ENCODE measurements at regions not wholly inside any gene's neighbourhood (a gene's known extent, or its start where the extent isn't known, plus 50 kb on each side); places are given as distances from the start of the nearest gene placed in this dataset.

DNA sequence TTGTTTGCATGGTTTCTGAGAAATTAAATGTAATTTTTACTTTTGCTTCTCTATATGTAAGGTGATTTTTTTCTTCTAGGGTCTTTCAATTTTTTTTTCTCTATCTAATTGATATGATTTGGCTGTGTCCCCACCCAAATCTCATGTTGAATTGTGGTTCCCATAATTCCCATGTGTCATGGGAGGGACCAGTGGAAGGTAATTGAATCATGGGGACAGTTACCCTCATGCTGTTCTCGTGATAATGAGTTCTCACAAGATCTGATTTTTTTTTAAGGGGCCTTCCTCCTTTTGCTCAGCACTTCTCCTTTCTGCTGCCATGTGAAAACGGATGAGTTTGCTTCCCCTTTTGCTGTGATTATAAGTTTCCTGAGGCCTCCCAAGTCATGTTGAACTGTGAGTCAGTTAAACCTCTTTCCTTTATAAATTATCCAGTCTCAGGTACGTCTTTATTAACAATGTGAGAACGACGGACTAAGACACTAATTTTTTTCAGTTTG, 150.8 kb downstream of the MTRR start:
- TF ChIP-seq CTCF (IDR thresholded peaks at IDR 0.05) (no peak), EZH2phosphoT487 (IDR thresholded peaks at IDR 0.05) (no peak)
